ENCODE measurements at regions not wholly inside any gene's neighbourhood (a gene's known extent, or its start where the extent isn't known, plus 50 kb on each side); places are given as distances from the start of the nearest gene placed in this dataset.

DNA sequence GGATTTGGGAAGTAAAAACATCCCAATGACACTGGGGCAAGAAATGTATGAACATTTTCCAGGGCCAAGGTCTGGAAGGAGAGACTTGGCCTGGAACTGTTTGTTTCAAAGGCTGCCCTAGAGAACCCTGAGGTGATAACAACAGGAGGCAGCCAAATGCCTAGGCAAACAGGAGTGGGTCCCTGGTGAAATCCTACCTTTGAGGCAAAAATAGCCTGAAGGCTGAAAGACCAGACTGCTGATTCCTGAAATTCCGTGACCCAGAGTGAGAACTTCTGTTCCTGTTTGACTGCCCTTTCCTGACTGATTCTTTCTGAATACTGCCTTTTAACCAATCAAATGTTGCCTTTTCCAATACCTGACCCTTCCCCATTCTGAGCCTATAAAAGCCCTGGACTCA lies 196.4 kb downstream of the NSUN3 start:
- DNase-seq (ENCODE audit: low spot score), result no peak

DNA sequence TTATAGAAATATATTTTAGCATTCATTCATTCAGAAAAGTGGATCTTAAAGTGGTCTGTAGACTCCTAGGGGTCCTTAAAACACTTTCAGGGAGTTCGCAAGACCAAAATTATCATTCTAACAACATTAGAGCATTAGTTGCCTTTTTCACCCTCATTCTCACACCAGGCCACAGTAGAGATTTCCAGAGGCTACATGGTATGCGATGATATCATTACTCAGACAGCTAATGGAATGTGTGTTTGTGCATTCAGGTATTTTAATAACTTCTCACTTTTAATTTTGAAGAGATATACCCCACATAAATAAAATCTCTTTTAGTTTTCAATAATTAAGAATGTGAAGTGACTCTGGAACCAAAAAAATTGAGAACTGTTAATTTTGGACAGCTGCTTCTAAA lies 206.9 kb downstream of the NSUN3 start:
- DNase-seq (ENCODE audit: low spot score), result no peak

DNA sequence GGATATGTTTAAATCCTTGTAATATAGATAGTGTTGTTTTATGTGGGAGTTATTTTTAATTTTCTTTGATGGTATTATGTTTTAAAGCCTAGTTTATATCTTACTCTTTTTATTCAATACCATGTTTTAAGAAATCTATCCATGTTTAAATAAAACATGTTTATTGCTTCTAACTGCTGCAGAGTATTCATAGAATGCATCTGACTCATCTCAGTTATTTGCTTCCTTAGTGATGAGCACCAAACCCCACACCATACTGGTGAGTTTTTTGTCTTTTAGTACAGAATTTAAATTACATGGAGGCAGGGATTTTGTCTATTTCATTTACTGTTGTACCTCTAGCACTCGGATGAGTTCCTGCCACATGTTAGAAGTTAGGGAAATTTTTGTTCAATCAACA lies 209.2 kb downstream of the NSUN3 start:
- no peak for DNase-seq (ENCODE audit: low spot score)

DNA sequence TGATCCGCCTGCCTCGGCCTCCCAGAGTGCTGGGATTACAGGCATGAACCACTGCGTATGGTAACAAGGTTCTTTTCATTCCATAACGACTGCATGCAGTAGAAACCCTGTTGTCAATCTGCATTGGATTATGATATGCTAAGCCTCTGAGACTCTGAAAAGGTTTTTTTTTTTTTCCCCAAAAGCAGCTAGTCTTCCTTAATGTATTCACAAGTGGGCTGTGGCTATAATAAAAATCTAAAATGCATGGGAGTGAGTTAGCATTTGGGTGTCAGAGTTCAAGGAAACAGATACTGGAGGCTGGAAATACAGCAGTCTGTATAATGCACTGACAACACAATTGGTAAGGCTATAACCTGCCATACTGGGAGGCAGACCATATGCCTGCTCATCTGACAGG lies 218.1 kb downstream of the NSUN3 start:
- no peak for DNase-seq (ENCODE audit: low spot score)

DNA sequence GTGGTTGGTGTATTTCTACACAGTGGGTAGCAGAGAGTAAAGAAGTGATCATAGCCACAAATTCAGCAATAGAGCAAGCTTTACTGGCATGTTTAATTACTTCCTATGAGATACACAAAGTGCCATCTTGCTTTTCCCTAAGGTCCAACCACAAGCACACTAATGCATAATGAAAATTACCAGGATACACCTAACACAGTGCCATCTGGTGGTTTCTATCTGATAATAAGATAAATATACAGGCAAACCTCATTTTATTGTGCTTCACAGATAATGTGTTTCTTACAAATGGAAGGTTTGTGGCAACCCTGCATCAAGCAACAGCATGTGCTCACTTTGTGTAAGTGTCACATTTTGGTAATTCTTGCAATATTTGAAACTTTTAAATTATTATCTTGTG lies 223.0 kb downstream of the NSUN3 start:
- DNase-seq (ENCODE audit: low spot score), result no peak

DNA sequence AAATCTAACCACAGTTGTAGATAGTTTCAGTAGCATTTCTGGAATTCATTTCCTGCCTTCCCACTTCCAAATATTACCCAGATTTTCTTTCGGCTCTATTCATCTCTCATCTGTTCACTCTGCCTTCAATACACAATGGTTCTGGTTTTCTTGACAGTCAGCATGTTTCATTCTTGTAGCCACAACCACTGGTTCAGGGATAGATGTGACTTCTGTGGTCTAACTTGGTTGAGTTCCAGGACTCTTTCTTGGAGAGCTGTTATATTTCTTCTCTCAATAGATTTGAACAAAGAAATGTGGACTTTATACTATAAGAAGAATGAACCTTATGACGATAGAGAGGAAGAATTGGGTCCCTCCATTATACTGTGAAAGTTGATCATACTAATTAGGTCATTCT lies 228.8 kb downstream of the NSUN3 start:
- DNase-seq (ENCODE audit: low spot score), result no peak

DNA sequence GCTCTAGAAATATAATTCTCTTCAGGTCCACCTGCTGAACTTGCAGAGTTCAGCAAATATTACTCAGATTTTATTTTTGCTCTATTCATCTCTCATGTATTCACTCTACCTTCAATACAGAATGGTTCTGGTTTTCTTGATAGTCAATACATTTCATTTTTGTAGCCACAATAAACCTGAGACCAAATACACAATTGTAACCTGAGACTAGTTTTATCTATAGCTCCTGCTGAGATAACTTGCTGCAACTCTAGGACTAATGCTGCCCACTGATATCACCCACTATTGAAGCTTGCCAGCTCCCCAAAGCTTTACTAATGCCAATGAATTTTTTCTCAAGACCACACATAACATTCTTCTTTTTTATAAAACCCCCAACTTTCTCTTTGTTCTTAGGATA lies 229.3 kb downstream of the NSUN3 start:
- DNase-seq (ENCODE audit: low spot score), result no peak

DNA sequence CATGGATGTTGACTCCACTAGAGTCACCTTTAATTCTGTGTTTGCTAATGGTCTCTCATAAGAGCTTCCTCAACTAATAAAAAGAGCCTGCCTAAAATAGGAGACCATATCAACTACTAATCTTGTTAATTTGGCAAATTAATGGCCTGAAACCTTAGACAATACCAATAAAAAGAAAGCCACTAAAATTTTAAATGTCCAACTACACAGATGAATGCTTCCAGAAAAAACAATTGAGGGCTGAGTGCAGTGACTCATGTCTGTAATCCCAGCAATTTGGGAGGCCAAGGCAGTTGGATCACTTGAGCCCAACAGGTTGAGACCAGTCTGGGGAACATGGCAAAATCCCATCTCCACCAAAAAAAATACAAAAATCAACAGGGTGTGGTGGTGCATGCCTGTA lies 230.9 kb downstream of the NSUN3 start:
- no peak for DNase-seq (ENCODE audit: low spot score)

DNA sequence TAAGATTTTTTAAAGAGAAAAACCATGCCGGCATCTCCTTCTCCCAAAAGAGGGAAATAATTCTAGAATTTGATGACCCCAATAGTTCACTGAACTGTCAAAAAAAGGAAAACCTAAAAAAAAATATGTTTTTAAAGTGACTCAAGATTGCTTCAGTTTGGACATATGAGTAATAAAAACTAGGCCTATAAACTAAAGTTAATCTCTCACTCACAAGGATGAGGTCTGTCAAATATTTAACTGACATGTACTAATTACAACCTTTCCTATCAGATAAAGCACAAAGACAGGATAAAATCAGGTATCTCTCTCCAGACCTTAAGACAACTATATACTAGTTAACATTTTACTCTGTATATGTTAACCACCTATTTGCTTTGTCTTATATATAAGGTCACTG lies 231.9 kb downstream of the NSUN3 start:
- no peak for DNase-seq (ENCODE audit: low spot score)

DNA sequence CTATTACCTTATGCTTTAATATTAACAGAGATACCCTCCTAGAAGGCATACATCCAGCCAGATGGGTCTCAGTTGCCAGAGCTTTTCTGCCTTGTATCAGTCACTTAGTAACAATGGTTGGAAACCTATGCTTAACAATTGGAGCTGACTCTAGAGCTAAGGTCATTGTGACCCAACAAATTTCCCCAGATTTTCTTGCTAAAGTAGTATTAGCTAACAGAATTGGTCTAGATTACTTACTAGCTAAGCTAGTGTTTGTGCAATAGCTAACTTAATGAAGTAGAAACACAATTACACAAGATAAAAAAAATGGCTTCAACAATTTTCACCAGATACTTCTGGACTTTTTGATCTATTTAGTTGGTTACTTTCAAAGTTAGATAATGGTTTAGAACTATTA lies 236.9 kb downstream of the NSUN3 start:
- DNase-seq (ENCODE audit: low spot score), result no peak

DNA sequence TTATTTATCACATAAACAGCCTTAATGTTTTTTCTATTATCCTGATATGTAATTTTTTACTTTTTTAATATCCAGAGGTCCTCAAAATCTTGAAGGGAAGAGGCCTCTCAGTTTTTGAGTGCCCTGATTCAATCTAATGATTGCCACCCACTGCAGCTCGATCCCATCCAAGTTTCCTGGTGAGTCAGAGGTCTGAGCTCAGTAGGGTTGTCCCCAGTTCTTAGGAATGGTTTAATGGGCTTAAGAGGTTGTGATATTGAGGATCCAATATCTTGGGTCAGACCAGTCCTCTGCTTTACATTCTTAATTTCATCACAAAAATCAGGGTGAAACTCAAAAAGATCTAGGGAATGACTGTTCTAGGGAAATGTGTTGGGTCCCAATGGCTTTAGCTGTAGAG lies 238.5 kb downstream of the NSUN3 start:
- DNase-seq (ENCODE audit: low spot score), result no peak

DNA sequence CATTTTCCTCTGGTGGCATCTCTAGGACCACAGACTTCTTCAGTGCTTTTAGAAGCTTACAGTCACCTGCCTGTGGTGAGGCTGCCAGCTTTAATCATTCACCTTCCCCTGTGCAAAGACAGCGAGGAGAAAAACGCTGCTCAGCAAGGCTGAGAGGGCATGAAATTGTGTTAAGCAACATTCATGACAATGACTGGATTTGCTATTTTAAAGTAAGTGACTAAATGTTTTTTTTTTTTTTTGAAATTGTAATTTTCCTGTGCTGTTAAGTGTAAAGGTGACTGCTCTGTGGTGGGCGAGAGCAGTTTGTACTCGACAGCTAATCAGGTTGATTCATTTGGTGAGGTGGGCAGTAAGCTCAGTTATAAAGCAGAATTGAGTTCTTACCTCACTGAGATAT lies 240.4 kb downstream of the NSUN3 start:
- DNase-seq (ENCODE audit: low spot score), result no peak

DNA sequence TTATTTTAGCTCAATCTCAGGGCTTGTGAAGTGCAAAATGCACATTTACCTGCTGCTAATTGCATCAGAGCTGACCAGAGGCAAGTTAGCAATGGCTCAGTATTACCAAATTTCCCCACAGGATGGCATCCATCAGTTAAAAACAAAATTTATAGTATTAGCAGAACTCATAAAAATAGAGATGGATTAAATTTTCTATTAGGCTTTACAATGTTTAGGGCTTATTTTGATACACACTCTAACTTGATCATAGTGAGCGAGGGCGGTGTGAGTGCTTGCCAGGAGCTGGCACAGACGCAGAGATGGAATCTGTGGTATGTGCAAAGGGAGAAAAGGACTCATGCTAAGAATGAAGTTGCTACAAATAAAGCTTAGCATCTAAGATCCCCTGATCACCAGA lies 241.0 kb downstream of the NSUN3 start:
- no peak for DNase-seq (ENCODE audit: low spot score)

DNA sequence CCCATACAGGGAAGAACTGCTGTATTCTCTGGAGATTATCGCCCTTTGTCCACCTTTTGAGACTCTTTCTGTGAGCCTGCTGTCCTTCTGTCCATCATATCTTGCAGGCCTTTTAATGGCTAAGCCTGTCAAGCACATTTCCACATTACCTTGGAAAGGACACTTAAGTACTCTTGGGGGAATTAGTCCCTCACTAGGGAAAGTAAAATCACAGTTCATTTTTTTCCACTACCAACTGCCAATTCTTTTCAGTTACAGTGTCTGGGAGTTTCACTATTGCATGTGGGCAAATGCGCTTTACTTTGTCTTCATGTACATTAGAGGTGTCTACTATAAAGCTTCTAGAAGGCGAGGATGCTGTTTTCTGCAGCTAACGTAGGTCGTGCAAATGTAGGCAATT lies 242.1 kb downstream of the NSUN3 start:
- DNase-seq (ENCODE audit: low spot score), result no peak

DNA sequence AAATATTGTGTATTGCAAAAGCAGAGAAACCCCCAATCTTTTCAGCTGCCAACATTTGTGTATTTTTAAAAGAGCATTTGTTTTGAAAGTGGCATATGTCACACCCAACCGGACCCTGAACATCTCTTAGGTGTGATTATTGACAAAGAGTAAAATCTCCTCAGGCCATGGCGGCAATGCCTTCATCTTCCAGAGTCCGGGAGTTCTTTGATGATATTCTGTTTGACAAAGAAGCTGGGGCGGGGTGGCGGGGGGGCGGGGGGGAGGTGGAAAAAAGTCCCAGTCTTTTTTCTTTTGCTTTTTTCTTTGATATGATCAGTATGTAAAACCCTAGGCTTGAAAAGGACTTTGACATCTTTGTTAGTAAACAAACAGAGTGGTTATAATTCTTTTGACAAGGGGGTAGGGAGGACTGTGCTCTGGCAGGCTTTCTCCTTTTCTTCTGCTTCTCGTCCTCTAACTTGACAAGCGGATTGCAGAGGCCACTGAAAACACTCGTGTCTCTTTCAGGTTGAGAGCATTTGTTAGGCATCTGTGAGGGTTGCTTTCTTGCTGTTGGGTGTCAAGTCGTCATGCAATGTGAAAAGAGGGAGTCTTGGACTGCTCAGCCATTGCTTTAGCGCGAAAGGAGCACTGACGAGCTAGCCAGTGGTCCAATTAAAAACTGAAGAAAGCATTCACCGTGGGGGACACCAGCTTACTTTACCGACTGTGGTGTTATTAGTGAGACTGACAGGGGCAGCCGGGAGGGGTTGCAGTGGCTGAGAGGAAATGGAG lies 243.2 kb downstream of the NSUN3 start:
- DNase-seq (ENCODE audit: low spot score), result no peak

DNA sequence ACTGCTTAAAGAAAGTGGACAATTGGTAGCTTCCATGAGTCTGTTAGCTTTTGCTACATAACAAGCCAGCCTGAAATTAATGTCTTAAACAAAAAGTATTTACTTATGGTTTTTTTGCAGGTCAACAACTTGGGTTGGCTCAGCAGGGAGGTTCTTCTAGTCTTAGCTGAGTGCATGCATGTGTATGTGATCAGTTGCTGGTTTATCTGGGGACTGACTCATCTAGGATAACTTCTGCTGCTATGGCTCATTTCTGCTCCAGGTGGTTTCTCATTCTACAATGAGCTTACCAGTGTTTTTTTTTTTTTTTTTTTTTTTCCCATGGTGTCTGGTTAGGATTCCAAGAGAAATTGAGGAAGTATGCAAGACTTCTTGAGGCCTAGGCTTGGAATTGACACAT lies 244.7 kb downstream of the NSUN3 start:
- DNase-seq (ENCODE audit: low spot score), result no peak

DNA sequence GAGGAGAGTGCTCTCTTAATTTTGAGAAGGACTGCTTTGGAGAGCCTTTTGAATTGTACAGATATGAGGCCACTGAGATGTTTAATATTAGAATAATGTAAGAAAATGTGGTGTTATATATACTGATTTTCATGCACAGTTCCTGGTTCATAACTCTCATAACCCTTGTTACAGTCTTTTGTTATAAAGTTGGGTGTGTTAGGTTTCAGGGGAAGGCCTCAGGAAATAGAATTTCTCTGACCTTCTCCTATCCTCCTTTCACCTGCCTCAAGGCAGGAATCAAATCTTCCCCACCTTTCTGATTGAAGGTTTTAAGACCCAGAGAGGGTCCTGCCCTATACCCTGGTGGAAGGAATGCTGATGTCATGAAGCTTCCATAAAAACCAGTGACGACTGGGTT lies 245.9 kb downstream of the NSUN3 start:
- no peak for DNase-seq (ENCODE audit: low spot score)

DNA sequence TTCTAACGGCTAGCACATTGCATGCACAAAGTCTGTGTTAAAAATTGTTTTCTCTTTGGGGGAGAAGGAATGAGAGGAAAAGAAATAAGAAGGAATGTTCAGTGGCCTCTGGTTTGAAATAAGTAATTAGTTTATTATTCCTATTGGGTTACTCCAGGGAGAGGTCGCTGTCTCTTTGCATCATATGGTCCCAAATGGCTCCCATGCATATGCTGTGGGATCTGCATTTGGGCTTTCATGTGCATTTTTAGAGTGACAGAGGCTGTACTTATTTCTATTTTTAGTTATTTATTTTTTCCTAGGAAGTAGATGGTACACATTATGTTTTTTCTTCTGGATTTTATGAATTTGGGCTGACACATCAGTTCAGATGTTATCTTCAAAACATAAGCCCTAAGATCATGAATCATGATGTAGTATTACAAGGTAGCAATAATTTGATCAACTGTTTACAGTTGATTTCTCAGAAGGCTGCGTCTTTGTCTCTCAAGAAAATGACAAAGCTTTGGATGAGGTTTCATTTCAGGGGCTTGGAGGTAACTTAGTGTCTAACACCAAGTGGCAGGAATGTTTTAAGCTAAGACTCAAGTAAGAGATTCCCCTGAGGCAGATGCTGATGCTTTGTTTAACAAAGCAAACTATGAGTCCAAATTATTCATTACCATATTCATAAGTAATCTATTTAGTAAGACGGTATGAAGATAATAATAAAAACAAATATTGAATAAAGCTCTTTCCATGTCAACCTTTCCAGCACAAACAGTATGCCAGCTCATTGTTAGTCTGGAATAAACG lies 247.7 kb downstream of the NSUN3 start:
- DNase-seq (ENCODE audit: low spot score), result no peak

DNA sequence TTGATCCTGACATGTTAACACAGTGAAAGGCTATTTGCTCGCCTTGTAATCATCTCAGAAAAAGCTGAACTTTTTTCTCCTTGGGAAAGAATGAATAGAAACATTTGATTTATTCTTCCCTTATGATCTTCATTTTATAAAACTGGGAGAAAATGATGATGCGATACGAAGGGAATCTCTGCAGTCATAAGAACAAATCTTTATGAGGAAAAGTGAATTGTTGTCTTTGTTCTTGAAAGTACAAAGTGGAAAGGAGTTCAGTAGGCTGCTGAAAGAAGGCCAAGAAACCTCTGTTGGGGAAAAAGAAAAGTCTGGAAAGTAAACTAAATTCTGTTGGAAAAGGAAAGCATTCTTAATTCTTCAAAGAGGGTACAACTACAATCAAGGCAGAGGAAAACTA lies 248.8 kb downstream of the NSUN3 start:
- no peak for DNase-seq (ENCODE audit: low spot score)

DNA sequence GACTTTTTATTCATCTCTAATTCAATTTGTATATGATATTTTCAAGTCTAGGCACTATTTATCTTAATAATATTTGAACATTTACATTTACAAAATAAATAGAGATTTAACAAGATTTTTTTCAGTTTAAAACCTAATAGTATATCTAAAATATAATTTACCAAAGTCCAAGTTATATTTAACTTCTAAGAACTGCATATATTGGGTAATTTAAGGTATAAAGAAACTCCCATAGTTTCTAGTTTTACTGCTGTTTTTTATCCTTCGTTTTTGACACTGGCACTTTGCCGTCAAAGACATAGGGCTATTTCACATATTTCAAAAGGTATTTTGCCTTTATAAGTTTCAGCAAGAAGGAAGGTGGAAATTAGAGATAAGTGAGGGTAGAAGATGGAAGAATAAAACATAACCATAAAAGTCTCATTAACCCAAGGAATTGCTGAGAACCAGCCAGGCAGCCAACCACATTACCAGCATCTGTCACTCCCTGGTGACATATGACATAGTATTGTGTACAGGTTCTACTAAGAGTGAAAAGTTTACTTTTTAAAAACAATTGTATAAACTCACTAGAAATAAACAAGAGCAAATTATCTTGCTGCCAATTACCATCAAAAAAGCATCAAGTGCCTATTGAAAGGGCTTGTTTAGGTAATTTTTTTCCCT lies 251.5 kb downstream of the NSUN3 start:
- no peak for DNase-seq (ENCODE audit: low spot score)

DNA sequence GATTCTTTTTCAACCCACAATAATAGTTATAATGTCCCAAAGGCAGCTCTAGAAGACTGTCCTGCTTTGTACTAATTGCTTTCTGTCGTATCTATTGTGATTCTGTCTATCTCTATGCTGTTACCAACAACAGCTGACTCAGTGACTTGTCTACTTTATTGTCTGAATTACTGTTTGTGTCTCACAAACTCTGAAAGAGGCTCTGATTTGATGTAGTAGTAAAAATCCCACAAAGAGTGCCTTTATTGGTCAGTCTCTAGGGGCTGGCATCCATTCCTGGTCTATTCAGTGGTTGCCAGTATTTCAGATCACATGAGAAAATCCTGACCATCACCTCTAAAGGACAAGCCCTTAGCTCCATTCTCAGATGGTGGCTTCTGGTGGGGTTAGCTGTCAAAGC lies 254.2 kb downstream of the NSUN3 start:
- no peak for DNase-seq (ENCODE audit: low spot score)

DNA sequence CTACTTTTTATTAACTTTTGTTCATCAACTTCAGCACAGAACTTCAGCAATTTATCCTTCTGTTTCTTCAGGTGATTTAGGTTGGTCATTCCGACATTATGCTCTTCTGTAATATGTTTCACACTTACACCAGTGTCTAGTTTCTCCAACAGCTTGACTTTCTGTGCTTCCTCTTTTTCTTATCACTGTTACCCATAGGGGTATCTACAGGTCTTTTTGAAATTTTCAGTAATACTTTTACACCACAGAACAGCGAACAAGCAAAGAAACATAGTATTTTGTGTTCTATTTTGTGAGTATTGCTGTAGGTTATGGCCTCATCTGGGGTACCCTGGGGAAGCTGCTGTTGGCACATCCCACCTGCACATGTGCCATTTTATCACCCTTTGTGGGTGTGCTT lies 260.7 kb downstream of the NSUN3 start:
- DNase-seq (ENCODE audit: low spot score), result no peak

DNA sequence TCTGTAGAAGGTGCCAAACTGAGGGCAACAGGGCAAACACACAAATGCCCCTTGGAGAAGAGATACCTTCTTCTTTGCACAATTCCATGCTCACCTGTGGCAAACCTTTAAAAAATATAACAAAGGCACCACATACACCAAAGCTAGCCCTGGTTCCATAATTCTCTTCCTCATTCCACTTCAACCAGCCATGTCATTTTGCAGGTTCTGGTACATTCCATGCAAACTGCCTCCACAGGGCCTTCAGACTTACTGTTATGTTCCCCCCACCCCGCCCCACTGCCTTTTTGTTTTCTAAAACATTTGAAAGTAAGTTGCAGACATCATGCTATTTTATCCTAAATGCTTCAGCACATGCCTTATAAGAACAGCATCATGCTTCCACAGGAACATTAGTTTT lies 269.0 kb downstream of the NSUN3 start:
- no peak for DNase-seq (ENCODE audit: low spot score)
